ENCODE measurements at regions not wholly inside any gene's neighbourhood (a gene's known extent, or its start where the extent isn't known, plus 50 kb on each side); places are given as distances from the start of the nearest gene placed in this dataset.

DNA sequence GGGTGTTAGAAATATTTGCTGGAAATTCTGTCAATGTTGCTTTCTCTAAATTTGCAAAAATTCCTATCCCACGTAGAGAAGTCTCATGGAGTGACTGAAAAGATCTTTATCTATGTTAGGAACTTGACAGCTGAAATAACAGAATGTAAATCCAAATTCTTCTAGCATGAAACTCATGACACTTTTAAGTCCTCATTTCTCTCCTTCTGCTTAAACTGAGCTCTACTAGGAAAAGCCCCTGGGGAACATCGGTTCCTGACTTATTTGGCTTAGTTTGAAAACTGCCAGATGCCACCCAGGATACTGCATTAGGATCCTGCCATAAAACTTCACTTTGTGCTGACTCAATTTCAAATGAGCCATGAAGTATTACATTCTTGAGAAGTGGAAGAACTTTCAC, 426.0 kb downstream of the GALC start:
- TF ChIP-seq, protein P1, sequence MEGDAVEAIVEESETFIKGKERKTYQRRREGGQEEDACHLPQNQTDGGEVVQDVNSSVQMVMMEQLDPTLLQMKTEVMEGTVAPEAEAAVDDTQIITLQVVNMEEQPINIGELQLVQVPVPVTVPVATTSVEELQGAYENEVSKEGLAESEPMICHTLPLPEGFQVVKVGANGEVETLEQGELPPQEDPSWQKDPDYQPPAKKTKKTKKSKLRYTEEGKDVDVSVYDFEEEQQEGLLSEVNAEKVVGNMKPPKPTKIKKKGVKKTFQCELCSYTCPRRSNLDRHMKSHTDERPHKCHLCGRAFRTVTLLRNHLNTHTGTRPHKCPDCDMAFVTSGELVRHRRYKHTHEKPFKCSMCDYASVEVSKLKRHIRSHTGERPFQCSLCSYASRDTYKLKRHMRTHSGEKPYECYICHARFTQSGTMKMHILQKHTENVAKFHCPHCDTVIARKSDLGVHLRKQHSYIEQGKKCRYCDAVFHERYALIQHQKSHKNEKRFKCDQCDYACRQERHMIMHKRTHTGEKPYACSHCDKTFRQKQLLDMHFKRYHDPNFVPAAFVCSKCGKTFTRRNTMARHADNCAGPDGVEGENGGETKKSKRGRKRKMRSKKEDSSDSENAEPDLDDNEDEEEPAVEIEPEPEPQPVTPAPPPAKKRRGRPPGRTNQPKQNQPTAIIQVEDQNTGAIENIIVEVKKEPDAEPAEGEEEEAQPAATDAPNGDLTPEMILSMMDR (IDR thresholded peaks at IDR 0.05): no peak

DNA sequence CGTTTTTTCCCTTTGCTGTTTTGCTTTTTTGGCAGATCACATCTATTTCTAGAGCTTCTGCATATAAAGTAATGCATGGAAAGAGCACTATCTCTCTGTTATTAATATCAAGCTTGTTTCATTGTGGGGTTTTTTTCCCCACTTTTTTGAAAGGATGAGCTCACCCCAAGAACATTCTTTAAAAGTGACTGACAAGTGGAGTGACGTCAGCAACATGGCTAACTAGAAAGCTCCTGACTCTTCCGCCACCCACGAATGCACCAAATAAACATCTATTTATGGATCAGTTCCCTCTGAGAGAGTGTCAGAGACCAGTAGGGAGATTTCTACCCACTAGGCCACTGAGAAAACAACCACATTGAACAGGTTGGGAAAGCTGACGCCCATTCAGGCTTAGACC, 445.4 kb downstream of the GALC start:
- TF ChIP-seq, protein P1 (IDR thresholded peaks at IDR 0.05): no peak

DNA sequence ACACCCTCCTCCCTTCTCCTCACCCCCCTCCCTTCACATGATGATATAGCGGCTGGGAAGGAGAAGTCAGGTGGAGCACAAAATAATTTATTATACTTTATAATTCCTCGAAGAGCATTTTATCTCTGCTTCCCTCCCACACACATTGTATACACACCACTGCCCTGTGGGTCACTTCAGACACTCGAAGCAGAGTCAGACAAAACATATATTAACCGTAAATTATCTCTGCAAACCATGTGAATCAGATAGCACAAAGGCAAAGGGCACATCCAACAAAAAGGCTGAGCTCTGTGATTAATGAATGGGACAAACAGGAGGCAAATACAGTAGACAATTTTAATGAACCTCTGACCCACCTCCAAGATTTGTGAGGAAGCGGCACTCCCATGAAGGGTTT, 450.7 kb downstream of the GALC start:
- TF ChIP-seq, protein P1 (IDR thresholded peaks at IDR 0.05): no peak

DNA sequence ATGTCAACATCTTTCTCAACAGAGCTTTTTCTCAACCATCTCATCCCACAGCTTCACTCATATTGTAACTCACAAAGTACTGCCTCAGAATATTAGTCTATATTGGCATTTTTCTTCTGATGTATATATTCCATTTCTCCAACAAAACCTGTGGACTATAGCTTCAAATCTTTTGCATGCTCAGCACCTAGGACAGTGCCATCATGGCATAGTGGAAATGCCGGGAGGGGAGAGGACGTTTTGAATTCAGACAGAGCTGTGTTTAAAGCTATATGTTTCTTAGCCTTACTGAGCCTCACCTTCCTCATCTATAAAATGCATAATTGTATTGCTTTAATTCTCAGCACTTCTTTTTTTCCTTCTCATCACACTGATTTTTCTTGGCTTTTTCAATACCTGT, 452.6 kb downstream of the GALC start:
- TF ChIP-seq, protein P1 (IDR thresholded peaks at IDR 0.05): no peak

DNA sequence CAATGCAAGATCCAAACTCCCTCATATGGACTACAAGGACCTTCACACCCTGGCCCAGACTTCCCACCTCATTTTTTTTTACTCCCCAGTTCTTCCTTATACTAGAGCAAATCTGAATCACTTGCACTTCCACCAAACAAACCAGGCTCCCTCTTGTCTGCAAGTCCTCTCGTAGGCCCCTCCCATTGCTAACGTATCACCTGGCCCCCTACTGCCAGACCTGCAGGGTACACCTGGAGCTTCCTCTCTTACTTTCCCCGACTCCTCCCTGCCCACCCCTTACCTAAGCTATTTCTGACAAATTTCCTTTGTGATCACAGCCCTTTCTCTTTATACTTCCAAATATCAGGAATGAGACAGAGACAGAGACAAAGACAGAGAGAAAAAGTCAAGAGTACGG, 463.9 kb downstream of the GALC start:
- TF ChIP-seq, protein P1 (IDR thresholded peaks at IDR 0.05): no peak

DNA sequence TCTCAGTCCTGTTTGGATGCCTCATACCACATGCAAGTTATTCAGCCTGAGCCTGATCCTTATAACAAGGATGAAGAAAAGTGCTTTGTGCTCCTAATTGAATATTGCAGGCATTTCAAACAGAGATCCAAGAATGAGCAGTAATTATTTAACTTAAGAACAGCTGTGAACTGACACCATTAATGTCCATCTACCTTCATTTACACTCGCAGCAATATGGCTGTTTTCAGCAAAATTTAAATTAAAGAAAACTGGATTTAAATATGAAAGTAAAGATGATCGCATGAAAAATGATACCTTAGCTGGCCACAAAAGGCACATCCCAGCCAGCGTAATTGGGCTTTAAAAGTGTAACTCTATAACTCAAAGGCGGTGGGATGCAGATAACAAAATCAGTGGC, 466.3 kb downstream of the GALC start:
- TF ChIP-seq, protein P1 (IDR thresholded peaks at IDR 0.05): no peak

DNA sequence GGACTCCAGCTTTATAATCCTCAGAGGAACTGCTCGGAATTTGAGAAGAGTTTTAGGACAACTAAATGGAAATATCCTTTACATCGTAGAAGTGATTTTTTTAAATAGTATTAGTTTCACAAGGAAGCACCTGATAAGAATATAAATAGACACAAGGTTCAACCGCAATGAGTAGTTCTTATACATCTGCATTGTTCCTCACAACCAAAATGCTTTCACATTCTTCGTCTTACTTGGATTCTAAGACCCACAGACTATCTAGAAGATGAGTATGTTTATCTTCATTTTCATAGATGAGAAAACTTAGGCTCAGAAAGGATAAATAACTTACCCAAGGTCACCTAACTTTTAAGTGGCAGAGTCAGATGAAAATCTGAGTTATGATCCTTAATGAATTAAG, 469.0 kb downstream of the GALC start:
- TF ChIP-seq, protein P1 (IDR thresholded peaks at IDR 0.05): no peak

DNA sequence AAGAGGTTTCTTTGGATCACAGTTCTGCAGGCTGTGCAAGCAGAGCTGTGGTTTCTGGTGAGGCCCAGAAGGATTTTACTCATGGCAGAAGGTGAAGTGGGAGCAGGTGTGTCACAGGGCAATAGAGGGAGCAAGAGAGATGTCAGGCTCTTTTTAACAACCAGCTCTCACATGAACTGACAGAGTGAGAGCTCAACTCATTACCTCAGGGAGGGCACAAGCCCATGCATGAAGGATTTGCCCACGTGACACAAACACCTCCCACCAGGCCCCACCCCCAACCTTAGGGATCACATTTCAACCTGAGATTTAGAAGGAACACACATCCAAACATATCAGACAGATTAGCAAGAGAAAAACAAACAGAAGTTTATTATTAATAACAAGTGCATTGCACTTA, 470.4 kb downstream of the GALC start:
- TF ChIP-seq, protein P1 (IDR thresholded peaks at IDR 0.05): no peak

Data from LNCAP (cell line).